ENCODE measurements at regions not wholly inside any gene's neighbourhood (a gene's known extent, or its start where the extent isn't known, plus 50 kb on each side); places are given as distances from the start of the nearest gene placed in this dataset.

- no peak for TF ChIP-seq GATA3 (IDR thresholded peaks at IDR 0.05; ENCODE audit: low read depth, low read length)
- TF ChIP-seq GATA2 (IDR thresholded peaks at IDR 0.05; ENCODE audit: low read depth, low read length): no peak
Measured at GRCh38 chr10:130485958-130486895, 350.0 kb downstream of the GLRX3 start.

Measured in SH-SY5Y (cell line).